Stimulated activated CD4-positive, alpha-beta T cell treated with anti-CD3 and anti-CD28 coated beads, Interleukin-15, amount 100 ng/mL, for 48 hours (primary cell): ENCODE measurements at regions not wholly inside any gene's neighbourhood (a gene's known extent, or its start where the extent isn't known, plus 50 kb on each side); places are given as distances from the start of the nearest gene placed in this dataset.
"Not testable (repeated sequence)": the region's sequence is repeated elsewhere in the genome, so short reads cannot be mapped to it uniquely, and the experiment has no call there.

ENCODE experiments used
- DNase-seq, 2 donors: peaks; one replicate each; pipeline ENCODE4 v3.0.0-alpha.2; 2020; ENCODE audit warnings: low read depth in 2 of 2

DNA sequence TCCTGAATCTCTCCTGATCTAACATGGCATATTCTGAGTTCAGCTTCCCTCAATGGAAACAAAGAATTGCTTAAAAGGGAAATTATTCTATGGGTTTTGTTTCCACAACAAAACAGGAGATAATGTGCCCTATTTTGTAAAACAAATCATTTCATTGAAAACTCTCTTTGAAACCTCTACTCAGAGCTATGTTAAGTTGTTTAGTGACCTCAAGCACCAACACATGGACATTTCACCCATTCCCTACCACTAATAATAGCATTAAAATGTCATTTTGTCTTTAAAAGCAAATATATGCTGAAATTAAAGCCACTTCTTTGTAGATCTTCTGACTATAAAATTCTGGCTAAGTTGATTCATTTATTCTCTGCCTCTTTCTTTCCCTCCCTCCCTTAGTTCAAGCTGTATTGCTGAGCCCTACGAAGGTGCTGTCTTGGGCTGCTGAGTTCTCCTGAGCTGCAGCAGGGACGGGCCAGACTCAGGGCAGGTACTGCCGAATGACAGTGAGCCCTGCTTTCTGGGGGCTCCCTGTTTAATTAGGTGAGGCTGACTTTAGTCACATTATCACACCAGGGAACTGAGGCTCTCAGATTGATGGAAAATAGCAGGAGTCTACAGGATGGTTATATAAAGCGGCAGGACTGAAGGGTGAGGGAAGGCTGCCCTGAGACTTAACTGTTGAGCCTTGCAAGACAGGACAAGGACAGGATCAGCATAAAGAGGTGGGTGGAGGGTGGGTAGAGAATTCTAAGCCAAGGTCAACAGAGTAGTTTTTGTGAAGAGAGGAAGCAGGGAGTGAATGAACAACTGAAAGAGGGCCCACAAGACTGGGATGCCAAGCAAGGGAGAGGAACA, 1685.1 kb downstream of the SPATA31A7 start:
- DNase-seq = not testable (repeated sequence)

GRCh38 chr9:62877552-62877951, 1687.7 kb downstream of the SPATA31A7 start:
- DNase-seq = not testable (repeated sequence)

GRCh38 chr9:62877987-62878386, 1688.2 kb downstream of the SPATA31A7 start:
- DNase-seq = not testable (repeated sequence)

- not testable (repeated sequence) for DNase-seq
Observed at GRCh38 chr9:62880453-62880852, 1690.6 kb downstream of the SPATA31A7 start.

DNA sequence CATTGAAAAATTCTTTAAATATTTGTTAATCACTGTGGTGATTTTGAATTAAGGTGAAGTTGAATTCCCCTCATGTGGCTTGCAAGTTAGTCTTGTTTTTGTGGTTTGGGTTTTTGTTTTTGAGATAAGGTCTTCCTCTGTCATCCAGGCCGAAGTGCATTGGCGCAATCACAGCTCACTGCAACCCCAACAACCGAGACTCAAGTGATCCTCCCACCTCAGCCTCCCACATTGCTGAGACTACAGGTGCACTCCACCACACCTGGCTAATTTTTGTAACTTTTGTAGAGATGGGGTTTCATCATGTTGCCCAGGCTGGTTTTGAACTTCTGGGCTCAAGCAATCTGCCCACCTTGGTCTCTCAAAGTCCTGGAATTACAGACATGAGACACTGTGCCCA, 1691.1 kb downstream of the SPATA31A7 start:
- not testable (repeated sequence) for DNase-seq

DNA sequence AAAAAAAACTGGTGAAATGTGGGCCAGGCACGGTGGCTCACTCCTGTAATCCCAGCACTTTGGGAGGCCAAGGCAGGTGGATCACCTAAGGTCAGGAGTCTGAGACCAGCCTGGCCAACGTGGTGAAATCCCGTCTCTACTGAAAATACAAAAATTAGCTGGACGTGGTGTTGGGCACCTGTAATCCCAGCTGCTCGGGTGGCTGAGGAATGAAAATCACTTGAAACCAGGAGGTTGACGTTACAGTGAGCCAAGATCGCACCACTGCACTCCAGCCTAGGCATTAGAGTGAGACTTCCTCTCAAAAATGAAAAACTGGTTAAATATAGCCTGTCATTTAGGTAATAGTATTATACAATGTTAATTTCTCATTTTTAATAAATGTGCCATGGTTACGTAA, 1692.0 kb downstream of the SPATA31A7 start:
- DNase-seq = not testable (repeated sequence)

DNA sequence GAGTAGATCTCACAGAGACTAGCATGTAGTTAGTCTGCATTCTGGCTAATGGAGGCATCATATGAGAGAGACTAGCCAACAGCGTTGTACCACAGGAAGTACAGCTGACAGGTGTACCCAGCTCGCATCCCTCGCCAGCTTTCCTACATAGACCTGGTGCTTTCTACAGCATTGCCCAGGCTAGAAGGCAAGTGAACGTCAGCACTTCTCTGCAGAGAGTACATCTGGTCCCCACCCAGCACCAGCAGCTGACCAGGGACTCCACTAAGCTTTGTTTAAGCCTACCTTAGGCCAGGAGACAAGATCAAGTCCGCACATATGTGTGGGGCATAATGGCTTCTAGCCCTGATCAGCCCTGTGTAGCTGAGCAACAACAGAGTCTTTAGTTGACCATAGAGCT, 1692.9 kb downstream of the SPATA31A7 start:
- not testable (repeated sequence) for DNase-seq

- DNase-seq = not testable (repeated sequence)
Observed at GRCh38 chr9:62896692-62897091, 1706.9 kb downstream of the SPATA31A7 start.

DNA sequence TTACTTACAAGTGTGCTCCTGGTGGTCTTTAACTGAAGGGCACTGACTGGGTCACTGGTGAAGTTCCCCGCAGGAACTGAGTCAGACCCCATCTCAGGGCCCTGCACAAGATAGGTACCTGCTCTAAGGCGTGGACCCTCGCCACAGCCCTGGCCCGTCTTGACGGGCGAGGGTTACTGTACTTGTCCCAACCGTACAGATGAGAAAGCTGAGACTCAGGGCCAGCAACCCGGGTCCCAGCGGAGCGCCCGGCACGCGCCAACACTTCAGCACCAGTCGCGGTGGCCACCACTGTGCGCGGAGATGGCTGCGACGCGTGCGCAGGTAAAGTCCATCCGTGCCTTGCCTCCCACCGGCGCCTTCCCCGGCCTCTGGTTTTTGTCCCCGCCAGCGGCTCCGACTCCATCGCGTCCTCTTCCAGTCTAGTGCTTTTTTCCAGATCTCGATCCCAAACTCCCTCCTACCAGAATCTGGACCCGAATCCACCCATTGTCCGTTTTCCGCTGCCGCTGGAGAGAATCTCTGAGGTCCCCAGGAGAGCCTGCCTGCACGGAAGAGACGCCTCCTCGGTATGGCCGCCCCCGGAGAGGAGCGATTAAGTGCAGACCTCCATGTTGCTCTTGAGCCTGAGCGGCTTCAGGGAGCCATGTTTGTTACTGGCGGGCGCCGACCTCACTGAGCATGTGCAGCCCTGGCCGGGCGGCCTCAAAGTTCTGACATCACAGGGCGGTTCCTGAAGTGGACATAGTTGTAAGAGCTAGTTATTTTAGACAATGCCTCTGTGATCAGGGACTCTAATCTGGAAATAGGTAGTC, 1707.8 kb downstream of the SPATA31A7 start:
- DNase-seq = peak; percentile 12

DNA sequence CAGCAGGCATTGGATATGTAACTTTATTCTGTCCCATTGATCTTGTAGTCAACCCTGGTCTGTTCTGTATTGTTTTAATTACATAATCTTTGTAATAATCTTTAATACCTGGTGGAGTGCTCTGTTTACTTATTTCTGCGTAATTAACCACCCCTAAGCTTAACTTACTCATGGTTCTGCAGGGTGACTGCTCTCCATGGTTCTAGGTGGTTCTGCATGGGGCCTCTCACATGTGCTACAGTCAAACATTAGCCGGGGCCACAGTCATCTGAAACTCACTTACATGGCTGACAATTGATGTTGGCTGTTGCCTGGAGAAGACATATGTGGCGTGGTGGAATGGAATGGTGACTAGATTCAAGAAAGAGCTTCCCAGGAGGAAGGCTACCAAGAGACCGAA, 1709.8 kb downstream of the SPATA31A7 start:
- DNase-seq = not testable (repeated sequence)

DNA sequence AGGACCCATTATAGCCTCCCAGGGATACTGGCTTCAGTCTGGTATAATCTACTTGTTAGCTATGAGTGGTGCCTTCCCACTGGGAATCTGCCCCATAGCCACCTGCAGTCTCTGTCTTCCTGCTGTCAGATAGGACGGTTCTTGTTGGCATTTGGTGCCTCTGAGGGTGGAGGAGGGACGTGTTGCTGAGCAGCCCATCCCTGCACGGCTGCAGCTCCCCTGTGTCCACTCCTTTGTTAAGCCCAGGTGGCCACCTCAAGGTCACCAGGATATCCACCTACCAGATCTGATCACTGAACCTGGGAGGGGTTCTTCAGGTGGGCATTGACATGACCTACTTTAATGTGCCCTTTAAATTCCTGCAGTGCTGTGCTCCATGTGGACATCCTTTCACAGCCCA, 1714.2 kb downstream of the SPATA31A7 start:
- DNase-seq = not testable (repeated sequence)

DNA sequence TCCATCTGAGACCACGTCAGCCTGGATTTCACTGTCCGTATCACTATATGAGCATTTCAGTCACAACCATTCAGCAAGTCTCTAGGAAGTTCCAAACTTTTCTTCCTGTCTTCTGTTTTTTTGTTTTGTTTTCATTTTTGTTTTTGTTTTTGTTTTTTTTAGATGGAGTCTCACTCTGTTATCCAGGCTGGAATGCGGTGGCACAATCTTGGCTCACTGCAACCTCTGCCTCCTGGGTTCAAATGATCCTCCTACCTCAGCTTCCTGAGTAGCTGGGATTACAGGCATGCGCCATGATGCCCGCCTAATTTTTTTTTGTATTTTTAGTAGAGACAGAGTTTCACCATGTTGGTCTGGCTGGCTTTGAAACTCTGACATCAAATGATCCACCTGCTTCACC, 1715.9 kb downstream of the SPATA31A7 start:
- not testable (repeated sequence) for DNase-seq

DNA sequence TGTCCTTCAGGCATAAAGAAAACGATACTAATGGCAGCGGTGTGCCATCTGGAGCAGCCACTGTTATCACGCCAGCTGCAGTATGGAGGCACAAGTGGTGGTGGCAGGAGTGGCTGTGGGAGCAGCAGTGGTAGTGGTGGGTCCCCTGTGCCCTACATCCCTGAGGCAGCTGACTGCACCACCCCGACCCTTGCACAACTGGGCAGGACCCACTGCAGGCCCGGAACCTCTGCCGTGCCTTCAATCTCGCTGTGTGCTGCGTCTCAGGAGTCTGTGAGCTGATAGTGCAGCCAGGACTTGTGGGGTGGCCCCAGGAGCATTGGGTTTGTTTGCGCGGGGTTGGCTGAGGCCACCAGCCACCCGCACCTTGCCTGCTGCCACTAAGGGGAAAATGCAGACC, 1718.0 kb downstream of the SPATA31A7 start:
- not testable (repeated sequence) for DNase-seq

GRCh38 chr9:62908271-62908670, 1718.4 kb downstream of the SPATA31A7 start:
- not testable (repeated sequence) for DNase-seq

DNA sequence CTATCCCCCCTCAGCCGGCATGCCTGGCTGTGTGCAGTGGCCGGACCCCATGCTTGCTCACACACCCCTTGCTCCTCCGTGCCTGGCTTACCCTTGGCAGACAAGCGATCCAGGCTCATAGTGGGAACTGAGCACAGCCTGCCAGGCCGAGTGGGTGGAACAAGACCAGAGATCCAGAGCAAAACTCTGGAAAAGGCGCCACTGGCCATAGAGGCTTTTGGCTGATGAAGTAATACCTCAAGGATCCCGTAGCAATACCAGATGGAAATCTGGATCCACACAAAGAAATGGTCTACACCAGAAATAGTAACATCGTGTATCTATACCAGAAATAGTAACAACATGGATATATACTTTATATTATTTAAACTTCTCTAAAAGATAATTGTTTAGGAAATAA, 1719.6 kb downstream of the SPATA31A7 start:
- not testable (repeated sequence) for DNase-seq

GRCh38 chr9:62912278-62912677, 1722.4 kb downstream of the SPATA31A7 start:
- not testable (repeated sequence) for DNase-seq

DNA sequence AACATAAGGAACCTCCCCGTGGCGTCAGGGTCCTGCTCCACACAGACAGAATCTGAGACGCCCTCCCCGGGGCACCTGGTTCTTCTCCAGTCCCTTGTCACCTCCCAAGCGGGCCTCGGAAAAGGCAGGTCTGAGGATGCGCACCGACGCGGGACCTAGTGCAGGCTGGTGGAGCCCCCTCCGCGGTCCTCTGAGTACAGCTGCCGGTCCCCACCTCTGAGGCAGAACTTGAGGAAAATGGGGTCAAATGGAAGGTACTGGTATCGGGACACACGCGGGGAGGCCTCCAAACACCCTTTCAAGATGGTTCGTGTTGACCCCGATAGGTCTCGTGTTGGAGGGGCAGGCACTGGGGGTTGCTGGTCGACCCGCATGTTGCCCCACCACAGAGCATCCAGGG, 1725.3 kb downstream of the SPATA31A7 start:
- not testable (repeated sequence) for DNase-seq

DNA sequence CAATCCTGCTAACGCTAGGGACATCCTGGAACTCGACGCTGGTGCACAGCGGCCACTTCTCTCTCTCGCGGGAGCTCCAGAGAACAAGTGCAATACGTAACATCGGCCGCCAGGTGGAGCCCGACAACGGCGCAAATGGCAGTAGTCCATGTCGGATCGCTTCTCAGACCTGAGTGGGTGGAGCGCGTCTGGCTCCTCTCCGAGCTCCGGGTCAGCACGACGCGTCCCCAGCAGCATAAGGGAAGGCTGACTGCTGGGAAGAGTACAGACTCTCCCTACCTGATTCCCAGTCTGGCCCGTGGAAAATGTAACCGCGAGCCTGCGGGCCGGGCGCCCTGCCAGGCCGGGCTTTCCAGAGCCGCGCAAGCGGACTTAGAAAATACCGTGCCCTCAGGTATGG, 1725.8 kb downstream of the SPATA31A7 start:
- not testable (repeated sequence) for DNase-seq

DNA sequence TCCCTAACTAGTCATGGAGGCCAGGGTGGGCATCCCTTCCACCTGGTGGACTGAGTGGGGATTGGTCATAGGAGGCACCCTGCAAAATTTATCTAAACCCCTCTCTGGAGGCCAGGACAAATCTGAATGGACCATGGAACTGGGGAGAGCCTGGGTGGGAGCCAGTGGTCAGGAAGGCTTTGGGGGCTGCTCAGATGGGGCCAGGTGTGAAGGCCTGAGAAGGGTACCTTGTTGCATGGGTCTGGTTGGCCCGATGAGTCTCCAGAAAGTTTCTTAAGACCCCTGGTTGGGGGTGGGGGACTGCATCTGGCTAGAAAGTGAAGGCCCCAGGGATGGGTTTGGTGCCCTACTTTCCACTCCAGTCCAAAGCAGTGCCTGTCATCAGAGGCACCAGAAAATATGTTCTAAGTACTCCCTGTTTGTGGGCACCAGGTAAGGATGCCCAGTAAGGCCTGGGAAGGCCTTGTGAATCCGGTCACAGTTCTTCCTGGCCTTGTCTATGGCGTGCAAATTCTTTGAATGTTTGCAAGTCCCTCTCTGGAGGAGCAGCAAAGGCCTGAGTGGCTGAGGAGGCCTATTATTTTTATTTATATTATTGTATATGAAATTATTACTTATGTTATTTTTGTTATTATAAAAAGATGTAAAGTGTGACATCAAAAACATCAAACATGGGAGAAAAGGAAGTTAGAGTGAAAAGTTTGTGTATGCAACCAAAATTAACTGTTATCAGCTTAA, 1729.0 kb downstream of the SPATA31A7 start:
- not testable (repeated sequence) for DNase-seq

GRCh38 chr9:62931484-62931883, 1741.6 kb downstream of the SPATA31A7 start:
- not testable (repeated sequence) for DNase-seq

GRCh38 chr9:62952840-62953239, 1763.0 kb downstream of the SPATA31A7 start:
- DNase-seq = not testable (repeated sequence)
